SK-N-SH (cell line): ENCODE measurements at regions not wholly inside any gene's neighbourhood (a gene's known extent, or its start where the extent isn't known, plus 50 kb on each side); places are given as distances from the start of the nearest gene placed in this dataset.
"Not testable (repeated sequence)": the region's sequence is repeated elsewhere in the genome, so short reads cannot be mapped to it uniquely, and the experiment has no call there.

Experiments used
- TF ChIP-seq, protein P1 (sequence below): IDR thresholded peaks from 2 replicates; pipeline ENCODE4 v1.4.0; 2012; ENCODE audit warnings: low read depth, borderline replicate concordance
- TF ChIP-seq, protein P2 (sequence below): fragments of 200-600 bp; sonication (generic); IDR thresholded peaks from 2 replicates; pipeline ENCODE4 v1.6.1; 2017; ENCODE audit warnings: antibody characterized with exemption, mild to moderate bottlenecking, moderate library complexity

DNA sequence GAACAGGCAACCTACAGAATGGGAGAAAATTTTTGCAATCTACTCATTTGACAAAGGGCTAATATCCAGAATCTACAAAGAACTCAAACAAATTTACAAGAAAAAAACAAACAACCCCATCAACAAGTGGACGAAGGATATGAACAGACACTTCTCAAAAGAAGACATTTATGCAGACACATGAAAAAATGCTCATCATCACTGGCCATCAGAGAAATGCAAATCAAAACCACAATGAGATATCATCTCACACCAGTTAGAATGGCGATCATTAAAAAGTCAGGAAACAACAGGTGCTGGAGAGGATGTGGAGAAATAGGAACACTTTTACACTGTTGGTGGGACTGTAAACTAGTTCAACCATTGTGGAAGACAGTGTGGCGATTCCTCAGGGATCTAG is 725.6 kb downstream of the MATN1 start:
- TF ChIP-seq, protein P1, sequence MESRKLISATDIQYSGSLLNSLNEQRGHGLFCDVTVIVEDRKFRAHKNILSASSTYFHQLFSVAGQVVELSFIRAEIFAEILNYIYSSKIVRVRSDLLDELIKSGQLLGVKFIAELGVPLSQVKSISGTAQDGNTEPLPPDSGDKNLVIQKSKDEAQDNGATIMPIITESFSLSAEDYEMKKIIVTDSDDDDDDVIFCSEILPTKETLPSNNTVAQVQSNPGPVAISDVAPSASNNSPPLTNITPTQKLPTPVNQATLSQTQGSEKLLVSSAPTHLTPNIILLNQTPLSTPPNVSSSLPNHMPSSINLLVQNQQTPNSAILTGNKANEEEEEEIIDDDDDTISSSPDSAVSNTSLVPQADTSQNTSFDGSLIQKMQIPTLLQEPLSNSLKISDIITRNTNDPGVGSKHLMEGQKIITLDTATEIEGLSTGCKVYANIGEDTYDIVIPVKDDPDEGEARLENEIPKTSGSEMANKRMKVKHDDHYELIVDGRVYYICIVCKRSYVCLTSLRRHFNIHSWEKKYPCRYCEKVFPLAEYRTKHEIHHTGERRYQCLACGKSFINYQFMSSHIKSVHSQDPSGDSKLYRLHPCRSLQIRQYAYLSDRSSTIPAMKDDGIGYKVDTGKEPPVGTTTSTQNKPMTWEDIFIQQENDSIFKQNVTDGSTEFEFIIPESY, result not testable (repeated sequence)
- TF ChIP-seq, protein P2, sequence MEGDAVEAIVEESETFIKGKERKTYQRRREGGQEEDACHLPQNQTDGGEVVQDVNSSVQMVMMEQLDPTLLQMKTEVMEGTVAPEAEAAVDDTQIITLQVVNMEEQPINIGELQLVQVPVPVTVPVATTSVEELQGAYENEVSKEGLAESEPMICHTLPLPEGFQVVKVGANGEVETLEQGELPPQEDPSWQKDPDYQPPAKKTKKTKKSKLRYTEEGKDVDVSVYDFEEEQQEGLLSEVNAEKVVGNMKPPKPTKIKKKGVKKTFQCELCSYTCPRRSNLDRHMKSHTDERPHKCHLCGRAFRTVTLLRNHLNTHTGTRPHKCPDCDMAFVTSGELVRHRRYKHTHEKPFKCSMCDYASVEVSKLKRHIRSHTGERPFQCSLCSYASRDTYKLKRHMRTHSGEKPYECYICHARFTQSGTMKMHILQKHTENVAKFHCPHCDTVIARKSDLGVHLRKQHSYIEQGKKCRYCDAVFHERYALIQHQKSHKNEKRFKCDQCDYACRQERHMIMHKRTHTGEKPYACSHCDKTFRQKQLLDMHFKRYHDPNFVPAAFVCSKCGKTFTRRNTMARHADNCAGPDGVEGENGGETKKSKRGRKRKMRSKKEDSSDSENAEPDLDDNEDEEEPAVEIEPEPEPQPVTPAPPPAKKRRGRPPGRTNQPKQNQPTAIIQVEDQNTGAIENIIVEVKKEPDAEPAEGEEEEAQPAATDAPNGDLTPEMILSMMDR, result not testable (repeated sequence)
